ENCODE measurements at regions not wholly inside any gene's neighbourhood (a gene's known extent, or its start where the extent isn't known, plus 50 kb on each side); places are given as distances from the start of the nearest gene placed in this dataset.

DNA sequence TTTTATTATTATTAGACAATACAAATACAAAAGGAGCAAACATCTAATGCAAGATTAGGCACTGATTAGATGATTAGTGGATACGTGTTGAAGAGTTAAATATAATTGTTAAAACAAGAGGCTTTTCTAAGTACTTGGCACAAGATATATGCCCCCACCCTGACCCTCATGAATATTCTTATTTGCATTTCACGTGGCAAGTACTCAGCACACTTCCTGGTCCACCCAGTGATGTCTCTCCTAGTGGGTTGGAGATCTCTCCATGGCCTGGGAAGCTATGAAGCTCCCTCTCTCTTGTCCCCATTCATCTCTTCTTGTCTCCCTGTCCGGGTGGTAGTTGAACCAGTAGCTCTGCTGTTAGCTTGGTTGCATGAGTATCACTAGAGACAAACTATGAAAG is 375.3 kb downstream of the ADRA2A start:
- DNase-seq (ENCODE audit: low read depth) = no peak

DNA sequence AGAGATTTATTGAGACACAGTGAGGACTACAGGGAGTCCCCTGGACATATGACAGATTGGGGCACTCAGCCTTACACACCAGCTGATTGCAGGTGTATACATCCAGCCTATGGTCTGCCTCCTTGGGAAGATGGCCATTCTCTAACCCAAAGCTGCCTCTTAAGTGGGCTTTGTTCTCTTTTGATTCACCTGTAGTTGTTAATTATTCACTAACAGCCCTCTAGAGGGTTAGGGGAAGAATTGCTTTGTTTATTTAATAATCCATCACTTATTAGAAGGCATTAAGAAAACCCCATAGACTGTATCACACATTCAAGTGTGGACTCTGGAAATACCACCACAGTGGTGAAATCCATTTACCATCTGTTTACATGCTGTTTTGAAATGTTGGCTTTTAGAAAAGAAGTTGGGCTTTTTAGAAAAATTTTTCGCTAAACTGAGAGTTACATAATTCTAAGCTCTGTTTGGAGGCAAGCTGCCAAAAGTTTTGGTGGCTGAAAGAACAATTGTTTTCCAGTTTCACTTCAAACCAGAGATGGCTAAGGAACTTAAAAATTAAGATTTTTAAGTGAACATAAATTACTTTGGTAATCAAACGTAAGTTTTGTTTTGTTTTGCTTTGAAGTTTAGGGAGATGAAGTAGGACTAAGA is 379.1 kb downstream of the ADRA2A start:
- no peak for DNase-seq (ENCODE audit: low read depth)

GRCh38 chr10:111458256-111458655 is 381.4 kb downstream of the ADRA2A start:
- no peak for DNase-seq (ENCODE audit: low read depth)

DNA sequence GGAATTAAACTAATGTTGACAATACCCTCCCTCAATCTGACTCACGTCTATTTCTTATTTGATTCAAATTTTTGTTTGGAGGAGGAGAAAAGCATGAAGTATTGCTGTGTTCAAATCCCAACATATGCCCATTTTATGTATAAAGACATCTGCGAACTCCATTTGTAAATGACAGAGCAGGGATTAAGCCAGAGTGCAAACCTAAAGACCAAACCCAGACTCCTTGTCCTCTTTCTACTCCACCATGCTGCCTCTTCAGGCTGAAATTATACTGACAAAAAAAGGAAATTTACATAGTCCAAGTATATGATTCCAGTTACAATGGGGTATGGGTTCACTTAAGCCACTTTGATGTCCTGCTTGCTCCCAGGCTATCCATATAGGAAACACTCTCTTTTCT is 383.1 kb downstream of the ADRA2A start:
- DNase-seq (ENCODE audit: low read depth) = no peak

DNA sequence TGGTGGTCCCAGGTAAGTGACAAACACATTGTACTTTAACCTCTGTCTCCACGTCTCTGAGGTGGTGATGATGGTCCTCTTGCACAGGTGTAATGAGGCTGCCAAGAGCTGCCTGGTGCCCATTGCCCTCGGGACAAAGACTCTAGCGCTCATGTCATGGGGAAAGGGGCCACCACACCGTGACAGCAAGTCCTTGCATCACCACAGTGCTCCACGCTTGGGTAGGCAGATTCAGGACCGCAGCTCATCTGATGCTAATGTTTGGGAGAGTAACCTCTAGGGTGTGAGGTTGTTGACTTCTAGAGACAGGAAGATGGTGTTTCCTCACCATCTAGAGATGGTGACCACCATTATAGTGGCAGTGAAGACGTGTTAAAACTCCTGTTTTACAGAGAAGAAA is 395.6 kb downstream of the ADRA2A start:
- DNase-seq (ENCODE audit: low read depth) = no peak

- no peak for DNase-seq (ENCODE audit: low read depth)
Measured at GRCh38 chr10:111473361-111473760, 396.5 kb downstream of the ADRA2A start.

DNA sequence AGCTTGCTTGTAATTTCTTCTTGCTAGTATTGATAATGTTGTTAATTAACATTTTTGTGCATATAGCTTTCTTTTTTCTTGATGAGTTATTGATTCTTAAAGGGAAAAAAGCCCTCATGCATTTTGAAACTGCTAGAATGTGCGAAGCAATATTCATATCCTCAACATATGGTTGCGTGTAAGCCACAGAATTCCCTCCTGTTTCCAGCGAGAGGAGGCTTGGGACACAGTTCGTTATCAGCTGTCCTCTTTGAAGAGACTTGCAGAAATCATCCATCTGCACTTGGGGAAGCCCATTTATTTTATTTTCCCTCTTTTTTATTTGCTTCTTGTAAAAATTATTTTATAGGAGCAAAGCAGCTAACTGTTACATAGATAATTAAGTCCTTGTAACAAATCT is 398.0 kb downstream of the ADRA2A start:
- DNase-seq (ENCODE audit: low read depth) = no peak

GRCh38 chr10:111475720-111476119 is 398.9 kb downstream of the ADRA2A start:
- no peak for DNase-seq (ENCODE audit: low read depth)

DNA sequence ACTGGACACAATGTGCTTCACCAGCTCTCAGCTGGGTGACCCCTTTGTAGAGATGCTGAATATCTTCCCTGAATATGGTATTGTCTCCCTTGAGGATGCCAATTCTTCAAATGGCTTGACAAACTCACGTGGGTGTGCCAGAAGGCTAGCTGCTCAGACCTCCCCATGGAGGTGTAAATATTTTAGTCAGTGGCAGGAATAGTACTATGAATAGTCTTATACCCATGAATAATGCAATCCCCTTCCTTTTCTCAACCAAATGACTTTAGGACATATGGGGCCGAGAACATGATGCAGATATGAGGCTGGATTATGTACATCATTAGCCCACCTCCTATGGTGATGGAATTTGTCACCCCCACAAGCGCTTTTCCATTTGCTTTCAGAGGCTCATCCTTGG is 401.8 kb downstream of the ADRA2A start:
- DNase-seq (ENCODE audit: low read depth) = no peak

DNA sequence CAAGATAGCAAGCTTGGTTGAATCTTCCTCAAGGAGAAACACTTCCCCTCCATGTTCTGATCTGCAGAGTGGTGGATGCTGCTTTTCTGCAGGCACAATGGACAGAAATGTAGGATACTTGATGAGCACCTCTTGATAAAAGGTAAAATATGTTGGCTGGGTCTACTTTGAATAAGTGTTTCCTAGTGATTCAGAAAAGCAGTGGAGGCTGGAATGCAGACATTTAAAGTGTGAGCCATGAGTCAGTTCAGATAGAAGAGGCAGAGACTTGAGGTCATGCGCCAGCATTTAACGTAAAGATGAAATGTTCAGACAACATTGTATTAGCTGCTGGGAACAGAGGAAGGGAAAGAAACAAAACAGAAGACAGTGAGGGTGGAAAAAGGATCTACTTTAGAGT is 403.1 kb downstream of the ADRA2A start:
- no peak for DNase-seq (ENCODE audit: low read depth)

- DNase-seq (ENCODE audit: low read depth) = no peak
Measured at GRCh38 chr10:111481261-111481826, 404.5 kb downstream of the ADRA2A start.

DNA sequence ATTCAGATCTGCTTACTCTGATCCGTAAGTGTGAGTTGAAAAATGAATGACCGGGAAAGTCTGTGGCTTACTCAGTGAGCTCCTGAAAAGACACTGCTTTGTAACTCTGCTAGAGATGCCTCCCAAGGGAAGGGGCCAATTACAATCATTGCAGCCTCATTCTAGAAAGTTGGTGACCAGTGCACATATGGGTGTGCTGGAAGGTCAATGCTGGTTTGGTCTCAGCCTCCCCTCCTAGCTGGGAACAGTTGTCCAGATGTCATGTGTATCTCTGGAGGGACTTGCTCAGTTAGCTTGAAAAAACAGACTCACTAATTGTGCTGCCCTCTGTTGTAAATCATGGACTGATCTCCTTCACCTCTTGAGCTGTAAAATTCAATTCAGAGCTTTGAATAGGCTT is 405.0 kb downstream of the ADRA2A start:
- DNase-seq (ENCODE audit: low read depth) = no peak

DNA sequence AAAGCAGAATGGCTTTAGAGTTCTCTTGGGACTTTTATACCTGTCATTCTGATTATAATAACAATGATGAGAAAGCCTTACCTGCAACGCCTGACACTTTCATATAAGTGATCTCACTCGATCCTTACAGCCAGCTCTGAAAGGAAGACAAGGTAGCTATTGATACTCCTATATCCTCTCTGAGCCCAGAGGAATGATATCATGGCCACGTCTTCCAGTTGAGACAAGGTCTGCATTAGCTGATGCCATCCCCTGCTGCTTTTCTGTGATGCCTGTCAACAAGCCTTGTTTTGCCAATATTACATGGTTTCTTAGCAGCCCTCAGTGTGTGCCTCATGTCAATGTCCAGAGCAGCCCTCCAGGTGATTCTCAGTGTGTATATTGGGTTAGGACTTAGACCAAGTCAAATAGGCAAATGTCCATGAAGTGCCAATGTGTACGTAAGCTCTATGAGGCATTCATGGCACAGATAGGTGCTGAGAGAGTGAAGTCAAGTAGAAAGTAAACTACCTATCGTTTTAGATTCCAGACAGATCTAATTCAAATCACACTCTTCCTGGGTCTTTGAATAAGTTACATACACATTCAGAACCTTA is 405.9 kb downstream of the ADRA2A start:
- DNase-seq (ENCODE audit: low read depth) = no peak

DNA sequence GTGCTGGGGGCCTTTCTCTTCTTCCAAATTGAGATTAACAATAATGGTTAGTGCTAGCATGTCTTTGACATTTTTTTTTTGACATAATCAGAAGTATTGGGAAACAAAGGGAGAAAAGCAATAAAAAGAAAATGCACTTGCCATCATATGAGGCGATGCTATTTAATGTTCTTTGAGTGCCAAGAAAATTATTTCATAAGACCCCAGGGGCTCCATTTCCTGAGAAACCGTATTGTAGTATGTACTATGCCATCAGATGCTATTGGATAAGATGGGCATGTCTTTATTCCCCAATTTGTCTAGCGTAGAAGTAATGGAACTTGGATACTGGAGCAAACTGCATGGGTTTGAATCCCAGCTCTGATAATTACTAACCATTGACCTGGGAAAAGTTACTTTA is 408.9 kb downstream of the ADRA2A start:
- no peak for DNase-seq (ENCODE audit: low read depth)

GRCh38 chr10:111486346-111486745 is 409.5 kb downstream of the ADRA2A start:
- DNase-seq (ENCODE audit: low read depth) = no peak

DNA sequence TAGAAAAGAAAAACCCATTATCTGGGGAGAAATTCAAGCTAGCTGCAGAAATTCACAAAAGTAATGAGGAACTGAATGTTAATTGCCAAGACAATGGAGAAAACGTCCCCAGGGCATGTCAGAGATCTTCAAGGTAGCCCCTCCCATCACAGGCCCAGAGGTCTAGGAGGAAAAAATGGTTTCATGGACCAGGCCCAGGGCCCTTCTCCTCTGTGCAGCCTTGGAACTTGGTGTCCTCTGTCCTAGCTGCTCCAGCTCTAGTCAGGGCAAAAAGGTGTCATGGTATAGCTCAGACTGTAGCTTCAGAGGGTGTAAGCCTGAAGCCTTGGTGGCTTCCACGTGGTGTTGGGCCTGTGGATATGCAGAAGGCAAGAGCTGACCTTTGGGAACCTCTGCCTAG is 411.8 kb downstream of the ADRA2A start:
- no peak for DNase-seq (ENCODE audit: low read depth)

DNA sequence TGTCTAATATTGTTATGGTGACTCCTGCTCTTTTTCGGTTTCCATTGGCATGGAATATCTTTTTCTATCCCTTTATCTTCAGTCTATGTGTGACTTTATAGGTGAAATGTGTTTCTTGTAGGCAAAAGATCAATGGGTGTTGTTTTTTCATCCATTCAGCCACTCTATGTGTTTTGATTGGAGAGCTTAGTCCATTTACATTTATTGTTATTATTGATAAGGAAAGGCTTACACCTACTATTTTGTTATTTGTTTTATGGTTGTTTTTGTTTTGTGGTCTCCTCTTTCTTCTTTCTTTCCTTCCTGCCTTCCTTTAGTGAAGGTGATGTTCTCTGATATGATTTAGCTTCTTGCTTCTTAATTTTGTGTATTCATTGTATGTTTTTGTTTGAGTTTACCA is 414.3 kb downstream of the ADRA2A start:
- DNase-seq (ENCODE audit: low read depth) = no peak

DNA sequence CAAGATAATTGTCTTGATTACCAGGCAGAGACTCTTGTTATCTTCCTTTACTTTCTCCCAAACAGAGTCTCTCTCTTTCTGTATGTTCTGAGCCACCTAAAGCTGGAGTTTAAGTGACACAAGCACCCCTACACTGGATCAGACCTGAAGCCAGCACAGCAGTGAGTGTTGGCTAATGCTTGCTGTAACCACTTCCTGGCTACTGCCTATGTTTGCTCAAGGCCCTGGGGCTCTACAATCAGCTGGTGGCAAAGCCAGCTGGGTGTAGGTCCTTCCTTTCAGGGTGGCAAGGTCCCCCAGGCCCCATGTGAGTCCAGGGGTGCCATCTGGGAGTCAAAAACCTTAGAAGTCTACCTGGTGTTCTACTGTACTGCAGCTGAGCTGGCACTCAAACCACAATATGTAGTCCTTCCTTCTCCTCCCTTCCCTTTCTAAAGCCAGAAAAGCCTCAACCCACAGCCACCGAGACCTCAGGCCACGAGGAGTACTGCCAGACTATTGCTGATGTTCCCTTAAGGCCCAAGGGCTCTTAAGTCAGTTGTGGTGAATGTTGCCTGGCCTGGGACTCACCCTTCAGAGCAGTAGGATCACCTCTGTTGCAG is 416.3 kb downstream of the ADRA2A start:
- no peak for DNase-seq (ENCODE audit: low read depth)

DNA sequence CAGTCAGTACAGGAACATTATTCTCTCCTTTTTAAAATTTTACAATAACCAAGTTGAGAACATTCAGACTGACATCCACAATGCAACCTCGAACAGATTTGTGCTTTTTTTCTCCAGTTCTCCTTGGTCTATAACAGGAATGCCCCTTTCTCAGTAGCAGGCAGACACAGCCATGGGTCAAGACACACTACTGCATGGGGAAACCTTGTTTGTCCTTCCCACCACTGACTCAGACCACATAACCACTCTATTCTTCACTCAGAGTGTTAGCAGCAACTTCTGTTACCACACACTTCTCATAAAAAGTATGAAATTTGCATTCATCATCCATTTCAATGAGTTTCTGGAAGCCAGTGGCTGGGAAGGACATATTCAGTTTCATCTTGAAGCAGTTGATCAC is 421.7 kb downstream of the ADRA2A start:
- no peak for DNase-seq (ENCODE audit: low read depth)

DNA sequence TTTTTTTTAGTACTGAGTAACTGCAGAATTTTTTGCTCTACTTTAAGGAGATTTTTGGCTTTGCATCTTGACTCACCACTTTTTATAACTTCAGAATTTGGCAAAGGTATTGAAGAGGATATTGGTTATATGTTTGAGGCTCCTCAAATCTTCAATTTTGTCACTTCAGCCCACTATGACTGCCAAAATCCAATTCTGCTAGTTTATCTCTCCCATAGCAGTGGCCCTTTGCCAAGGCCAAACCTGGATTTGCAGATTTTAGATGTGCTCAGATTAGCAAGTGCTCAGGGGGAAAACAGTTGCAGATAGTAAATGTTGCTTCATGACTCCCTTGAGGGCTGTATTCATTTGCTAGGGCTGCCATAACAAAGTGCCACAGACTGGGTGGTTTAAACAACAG is 427.5 kb downstream of the ADRA2A start:
- no peak for DNase-seq (ENCODE audit: low read depth)

DNA sequence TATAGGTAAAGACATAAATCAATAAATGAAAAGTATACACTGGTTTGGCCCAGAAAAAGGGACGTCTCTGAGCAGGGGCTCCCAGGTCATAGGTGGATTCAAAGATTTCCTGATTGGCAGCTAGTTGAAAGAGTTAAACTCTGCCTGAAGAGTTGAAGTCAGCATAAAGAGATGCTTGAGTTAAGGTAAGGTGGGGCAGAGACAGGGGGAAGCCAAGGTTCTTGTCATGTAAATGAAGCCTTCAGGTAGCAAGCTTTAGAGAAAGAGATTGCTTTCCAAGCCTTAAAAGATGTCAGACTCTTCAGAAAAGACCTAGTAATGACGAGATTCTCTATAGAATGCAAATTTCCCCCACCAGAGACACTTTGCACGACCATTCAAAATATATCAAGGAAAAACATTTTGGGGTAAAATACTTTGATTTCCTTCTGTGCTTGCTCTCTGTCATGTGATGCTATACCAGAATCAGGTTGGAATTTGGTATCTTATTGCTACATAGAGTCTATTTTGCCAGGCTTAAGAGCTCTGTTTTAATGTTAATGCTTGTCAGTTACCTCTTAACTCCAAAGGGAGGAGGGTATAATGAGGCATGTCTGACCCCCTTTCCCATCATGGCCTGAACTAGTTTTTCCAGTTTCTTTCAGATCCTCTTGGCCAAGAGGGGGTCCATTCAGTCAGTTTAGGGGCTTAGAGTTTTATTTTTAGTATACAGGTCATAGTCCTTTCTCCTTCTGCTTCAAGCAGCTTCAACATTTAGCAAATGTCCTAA is 429.6 kb downstream of the ADRA2A start:
- no peak for DNase-seq (ENCODE audit: low read depth)

DNA sequence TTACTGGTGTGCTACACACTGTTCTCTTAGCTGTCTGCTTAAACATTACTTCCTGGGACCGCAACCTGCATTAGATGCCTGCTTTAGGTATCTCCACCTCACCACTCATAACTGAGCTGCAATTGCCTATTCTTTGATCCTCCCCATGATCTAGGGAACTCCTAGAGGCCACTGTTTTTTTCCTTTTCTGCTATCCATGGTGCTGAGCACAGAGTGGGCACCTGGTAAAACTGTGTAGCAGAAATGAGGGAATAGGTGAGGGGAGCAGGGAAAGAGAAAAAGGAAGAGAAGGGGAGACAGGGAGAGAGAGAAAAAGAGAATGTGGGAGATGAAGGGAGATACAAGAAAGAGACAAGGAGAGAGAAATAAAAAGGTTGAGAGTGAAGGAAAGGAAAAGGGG is 434.9 kb downstream of the ADRA2A start:
- DNase-seq (ENCODE audit: low read depth) = no peak

DNA sequence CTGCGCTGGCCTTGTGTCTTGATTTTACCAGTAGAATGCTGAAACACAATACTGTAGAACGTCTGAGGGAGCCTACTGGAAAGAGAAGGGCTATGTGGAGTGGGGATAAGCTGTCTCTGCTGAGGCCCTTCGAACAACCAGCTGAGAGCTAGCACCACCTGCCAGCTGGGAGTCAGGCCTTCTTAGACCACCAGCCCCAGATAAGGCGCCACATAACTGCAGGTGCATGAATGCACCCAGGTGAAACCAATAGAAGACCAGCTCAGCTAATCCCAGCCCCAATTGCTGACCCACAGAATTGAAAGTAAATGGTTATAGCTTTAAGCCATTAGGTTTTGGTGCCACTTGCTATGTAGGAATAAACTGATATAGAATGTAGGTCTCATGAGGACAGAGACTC is 438.4 kb downstream of the ADRA2A start:
- no peak for DNase-seq (ENCODE audit: low read depth)
